ENCODE measurements at regions not wholly inside any gene's neighbourhood (a gene's known extent, or its start where the extent isn't known, plus 50 kb on each side); places are given as distances from the start of the nearest gene placed in this dataset.

- TF ChIP-seq NFE2L2 (conservative IDR thresholded peaks at IDR 0.05; ENCODE audit: low read length): no peak
- TF ChIP-seq ESRRA (IDR thresholded peaks at IDR 0.05; ENCODE audit: borderline replicate concordance, low read length): no peak
- no peak for TF ChIP-seq PHF8 (IDR thresholded peaks at IDR 0.05; ENCODE audit: borderline replicate concordance, low read depth)
- TF ChIP-seq EHF (CRISPR knock-in tag; IDR thresholded peaks at IDR 0.05): no peak
Observed at GRCh38 chr14:35235840-35236239, 56.3 kb upstream of the PSMA6 start (continued).

- ATAC-seq (no peak), FAIRE-seq (no peak), DNase-seq (ENCODE audit: low read depth in 1 of 2, low spot score in 1 of 2) (no peak)
- ChIA-PET POLR2A (no interaction called here), CTCF (interaction anchor here (1.1 kb wide), 1 partner anchor 9 kb away, joined by 3 read pairs; no protein-coding TSS in a partner anchor)
- Histone ChIP-seq H3K4me3 (no peak overlapping the region), H3K27ac (no peak overlapping the region), H3K4me1 (no peaks in the 10 kb centered on the region), H3K4me2 (no peak overlapping the region), H3K9me3 (no peaks in the 10 kb centered on the region)
- TF ChIP-seq HOXB5 (CRISPR knock-in tag; IDR thresholded peaks at IDR 0.05) (no peak), RCOR1 (IDR thresholded peaks at IDR 0.05; ENCODE audit: low read depth, low read length) (no peak), SREBF2 (IDR thresholded peaks at IDR 0.05) (no peak), KDM5A (IDR thresholded peaks at IDR 0.05) (no peak), POLR2AphosphoS2 (conservative IDR thresholded peaks at IDR 0.05; ENCODE audit: low read length) (no peak), MAZ (IDR thresholded peaks at IDR 0.05; ENCODE audit: borderline replicate concordance, low read depth, low read length) (no peak), HDAC2 (IDR thresholded peaks at IDR 0.05) (no peak), CEBPB (IDR thresholded peaks at IDR 0.05) (no peak), HEYL (CRISPR knock-in tag; IDR thresholded peaks at IDR 0.05) (no peak), NR3C1 (IDR thresholded peaks at IDR 0.05) (no peak), GATA3 (IDR thresholded peaks at IDR 0.05; ENCODE audit: borderline replicate concordance) (no peak), EHF (CRISPR knock-in tag; IDR thresholded peaks at IDR 0.05) (no peak), CHD4 (IDR thresholded peaks at IDR 0.05; ENCODE audit: borderline replicate concordance) (no peak), ESRRA (IDR thresholded peaks at IDR 0.05; ENCODE audit: borderline replicate concordance, low read length) (no peak), ZSCAN20 (CRISPR knock-in tag; IDR thresholded peaks at IDR 0.05) (no peak), USF2 (IDR thresholded peaks at IDR 0.05) (no peak), POLR2A (IDR thresholded peaks at IDR 0.05; ENCODE audit: low read length) (no peak), ZNF302 (CRISPR knock-in tag; IDR thresholded peaks at IDR 0.05) (no peak), PBX3 (IDR thresholded peaks at IDR 0.05) (no peak)
- 71% methylated on average over 2 of the region's 2 CpGs for WGBS (ENCODE audit: missing lambda C conversion rate)
Observed at GRCh38 chr14:35236806-35237205, 55.4 kb upstream of the PSMA6 start.

- WGBS (ENCODE audit: missing lambda C conversion rate): 95% methylated on average over 2 of the region's 2 CpGs
- no peak for TF ChIP-seq CEBPB (IDR thresholded peaks at IDR 0.05)
- no peak for TF ChIP-seq MYC (IDR thresholded peaks at IDR 0.05; ENCODE audit: borderline replicate concordance, low read length)
- no peak for TF ChIP-seq JUNB (IDR thresholded peaks at IDR 0.05)
- TF ChIP-seq ZNF302 (CRISPR knock-in tag; IDR thresholded peaks at IDR 0.05): no peak
- no peak for TF ChIP-seq HOXB13 (CRISPR knock-in tag; IDR thresholded peaks at IDR 0.05; ENCODE audit: low read depth)
- no peak for TF ChIP-seq NPAS2 (CRISPR knock-in tag; IDR thresholded peaks at IDR 0.05; ENCODE audit: borderline replicate concordance)
- no peak for TF ChIP-seq EHMT2 (IDR thresholded peaks at IDR 0.05; ENCODE audit: low read depth)
- no peak for TF ChIP-seq PBX3 (IDR thresholded peaks at IDR 0.05)
- TF ChIP-seq BHLHE40 (IDR thresholded peaks at IDR 0.05; ENCODE audit: low read depth, low read length): no peak
- no peak for TF ChIP-seq HDAC2 (IDR thresholded peaks at IDR 0.05)
- TF ChIP-seq KDM5A (IDR thresholded peaks at IDR 0.05): no peak
- TF ChIP-seq HOXB5 (CRISPR knock-in tag; IDR thresholded peaks at IDR 0.05): no peak
- POLR2A ChIA-PET: no interaction called here
Observed at GRCh38 chr14:35240231-35240630, 52.0 kb upstream of the PSMA6 start.

More at GRCh38 chr14:35240231-35240630, 52.0 kb upstream of the PSMA6 start:
- no peak for FAIRE-seq
- H3K4me1 ChIP-seq: no peaks in the 10 kb centered on the region
- ATAC-seq: no peak
- no peak overlapping the region for H3K4me3 ChIP-seq
- no peak for DNase-seq (ENCODE audit: low read depth in 1 of 2, low spot score in 1 of 2)
- no peak overlapping the region for H3K4me2 ChIP-seq
- H3K9me3 ChIP-seq: no peaks in the 10 kb centered on the region
- H3K27ac ChIP-seq: no peak overlapping the region
- CTCF ChIA-PET: interaction anchor here (0.6 to 1.2 kb wide), 3 partner anchors 15 to 99 kb away, joined by 3 to 4 read pairs (median 3); no protein-coding TSS in a partner anchor

Measured in A549 (cell line).